Fibroblast of lung (primary cell): ENCODE measurements at regions not wholly inside any gene's neighbourhood (a gene's known extent, or its start where the extent isn't known, plus 50 kb on each side); places are given as distances from the start of the nearest gene placed in this dataset.
"Not testable (repeated sequence)": the region's sequence is repeated elsewhere in the genome, so short reads cannot be mapped to it uniquely, and the experiment has no call there.

ENCODE experiments used
- CTCF ChIP-seq, 2 donors: IDR thresholded peaks in 1 of 2; conservative IDR thresholded peaks in 1 of 2; 1 replicate in 1 of 2; 2 replicates in 1 of 2; pipeline ENCODE4 v1.5.1; 2011 to 2012; ENCODE audit warnings: low read length in 2 of 2, control low read depth in 1 of 2, inconsistent platforms in 1 of 2, low read depth in 1 of 2, mild to moderate bottlenecking in 1 of 2
- EZH2 ChIP-seq: IDR thresholded peaks from 2 replicates; pipeline ENCODE4 v1.5.1; 2012; ENCODE audit warnings: low read length, control low read depth, mild to moderate bottlenecking; ENCODE audit errors: missing control alignments

GRCh38 chr3:178942261-178942660 is 129.3 kb downstream of the ZMAT3 start:
- not testable (repeated sequence) for TF ChIP-seq CTCF (conservative IDR thresholded peaks at IDR 0.05 in 1 of 2, IDR thresholded peaks at IDR 0.05 in 1 of 2; ENCODE audit: low read depth in 1 of 2, low read length in 2 of 2); EZH2
